GM13976 (cell line): ENCODE measurements at regions not wholly inside any gene's neighbourhood (a gene's known extent, or its start where the extent isn't known, plus 50 kb on each side); places are given as distances from the start of the nearest gene placed in this dataset.
"Not testable (repeated sequence)": the region's sequence is repeated elsewhere in the genome, so short reads cannot be mapped to it uniquely, and the experiment has no call there.

Experiments
- DNase-seq: peaks from one replicate; pipeline ENCODE4 v3.0.0; 2012; ENCODE audit warnings: low spot score
- in situ Hi-C: fragments of 300-500 bp; cut with MboI; formaldehyde crosslinking; loops from one replicate; pipeline ENCODE4 v1.12.0; 2022; ENCODE audit warnings: low sequenced_read_pairs, mixed read lengths, inconsistent platforms; ENCODE audit not compliant: unreplicated experiment
- TF ChIP-seq, protein P1 (sequence below): IDR thresholded peaks from 2 replicates; pipeline ENCODE4 v1.5.1; 2012; ENCODE audit warnings: borderline replicate concordance, mild to moderate bottlenecking; ENCODE audit not compliant: insufficient read depth; ENCODE audit errors: extremely low read depth, missing control alignments, control extremely low read depth

DNA sequence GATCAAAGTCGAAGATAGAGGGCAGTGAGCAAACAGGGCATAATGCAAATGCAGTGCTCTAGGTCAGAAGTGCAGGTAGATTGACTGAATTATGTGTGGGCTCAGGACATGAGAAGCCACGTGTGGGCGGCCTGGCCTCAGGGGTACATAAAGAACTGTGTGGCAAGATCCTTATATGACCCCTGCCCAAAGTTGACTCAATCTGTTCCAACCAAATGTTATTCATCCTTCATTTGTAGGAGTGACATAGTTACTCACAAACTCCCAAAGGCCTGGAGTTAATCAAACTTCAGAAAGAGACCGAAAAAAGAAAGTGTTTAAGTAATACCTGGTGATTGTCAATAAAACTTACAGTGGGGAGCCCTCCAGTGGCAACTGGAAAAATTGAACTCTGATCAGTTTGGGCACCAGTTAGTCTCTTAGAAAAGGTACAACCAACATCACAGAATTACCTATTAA, 150.4 kb upstream of the FAR2 start:
- TF ChIP-seq, protein P1, sequence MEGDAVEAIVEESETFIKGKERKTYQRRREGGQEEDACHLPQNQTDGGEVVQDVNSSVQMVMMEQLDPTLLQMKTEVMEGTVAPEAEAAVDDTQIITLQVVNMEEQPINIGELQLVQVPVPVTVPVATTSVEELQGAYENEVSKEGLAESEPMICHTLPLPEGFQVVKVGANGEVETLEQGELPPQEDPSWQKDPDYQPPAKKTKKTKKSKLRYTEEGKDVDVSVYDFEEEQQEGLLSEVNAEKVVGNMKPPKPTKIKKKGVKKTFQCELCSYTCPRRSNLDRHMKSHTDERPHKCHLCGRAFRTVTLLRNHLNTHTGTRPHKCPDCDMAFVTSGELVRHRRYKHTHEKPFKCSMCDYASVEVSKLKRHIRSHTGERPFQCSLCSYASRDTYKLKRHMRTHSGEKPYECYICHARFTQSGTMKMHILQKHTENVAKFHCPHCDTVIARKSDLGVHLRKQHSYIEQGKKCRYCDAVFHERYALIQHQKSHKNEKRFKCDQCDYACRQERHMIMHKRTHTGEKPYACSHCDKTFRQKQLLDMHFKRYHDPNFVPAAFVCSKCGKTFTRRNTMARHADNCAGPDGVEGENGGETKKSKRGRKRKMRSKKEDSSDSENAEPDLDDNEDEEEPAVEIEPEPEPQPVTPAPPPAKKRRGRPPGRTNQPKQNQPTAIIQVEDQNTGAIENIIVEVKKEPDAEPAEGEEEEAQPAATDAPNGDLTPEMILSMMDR: no peak
- in situ Hi-C loops: no loop called here
- DNase-seq: peak; percentile 9

DNA sequence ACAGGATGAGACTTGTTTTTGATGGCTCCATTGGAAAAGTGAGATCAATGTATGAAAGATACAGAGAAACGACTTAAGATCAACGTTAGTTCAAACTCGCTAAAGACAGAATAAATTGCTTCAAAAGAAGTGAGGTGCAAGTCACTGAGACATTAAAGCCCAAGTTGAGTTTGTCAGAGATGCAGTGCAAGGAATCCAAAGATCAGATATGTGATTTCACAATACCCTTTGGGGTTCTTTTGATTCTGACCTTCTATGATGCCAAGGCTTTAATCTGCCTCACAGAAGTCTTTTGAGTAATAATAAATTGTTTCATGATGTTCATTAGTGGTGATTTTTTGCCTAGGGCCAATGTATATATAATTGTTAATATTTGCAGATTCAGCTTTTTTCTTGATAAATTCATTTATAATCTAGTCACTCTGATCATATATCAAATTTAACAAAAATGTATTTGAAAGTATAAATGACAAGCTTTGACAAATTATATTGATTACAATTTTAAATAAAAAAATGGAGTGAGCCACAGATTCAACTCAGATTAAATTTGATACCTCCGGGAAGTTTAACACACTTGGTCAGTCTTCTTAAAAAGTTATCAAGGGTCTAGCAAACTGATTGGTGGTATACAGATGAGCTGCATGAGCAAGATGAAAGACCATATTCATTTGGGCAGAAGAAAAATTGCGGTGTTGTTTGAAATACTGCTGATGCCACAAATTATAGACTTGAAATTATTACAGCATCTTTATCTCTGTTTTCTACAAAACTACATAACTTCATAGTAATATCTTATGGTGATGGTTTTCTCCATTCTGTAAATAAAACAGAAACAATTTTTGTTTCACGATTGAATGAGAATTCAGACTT, 144.8 kb upstream of the FAR2 start:
- no peak for DNase-seq
- in situ Hi-C loops: no loop called here
- TF ChIP-seq, protein P1: no peak

DNA sequence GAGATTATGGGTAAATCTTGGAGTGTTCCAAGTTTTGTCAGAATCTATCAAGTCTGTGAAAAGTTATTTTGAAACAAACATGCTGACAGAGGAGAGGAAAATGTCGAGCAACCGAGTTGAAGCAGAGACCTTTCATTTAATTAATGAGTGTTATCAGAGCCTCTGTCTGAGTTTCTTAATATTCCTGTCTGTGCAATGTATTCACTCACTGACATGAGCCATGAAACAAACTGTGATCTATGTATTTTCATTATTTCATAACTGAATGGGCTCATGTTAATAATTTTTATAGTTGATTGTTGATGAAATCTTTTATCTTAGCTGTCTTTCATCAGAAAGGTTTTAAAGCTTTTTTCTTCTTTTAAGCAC, 144.2 kb upstream of the FAR2 start:
- in situ Hi-C loops: no loop called here
- TF ChIP-seq, protein P1: no peak
- no peak for DNase-seq

DNA sequence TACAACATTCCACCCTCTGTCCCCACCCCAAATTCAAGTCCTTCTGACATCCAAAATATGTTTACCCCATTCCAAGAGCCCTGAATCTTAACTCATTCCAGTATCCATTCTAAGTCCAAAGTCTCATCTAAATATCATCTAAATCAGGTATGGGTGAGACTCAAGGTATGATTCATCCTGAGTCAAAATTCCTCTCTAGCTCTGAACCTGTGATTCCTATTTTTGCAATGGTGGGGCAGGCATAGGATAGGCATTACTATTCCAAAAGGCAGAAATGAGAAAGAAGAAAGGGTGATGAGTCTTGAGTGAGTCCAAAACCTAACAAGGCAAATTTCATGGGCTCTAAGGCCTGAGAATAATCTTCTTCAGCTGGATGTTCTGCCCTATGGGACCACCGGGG, 140.3 kb upstream of the FAR2 start:
- no peak for DNase-seq
- TF ChIP-seq, protein P1: no peak
- in situ Hi-C loops: no loop called here

DNA sequence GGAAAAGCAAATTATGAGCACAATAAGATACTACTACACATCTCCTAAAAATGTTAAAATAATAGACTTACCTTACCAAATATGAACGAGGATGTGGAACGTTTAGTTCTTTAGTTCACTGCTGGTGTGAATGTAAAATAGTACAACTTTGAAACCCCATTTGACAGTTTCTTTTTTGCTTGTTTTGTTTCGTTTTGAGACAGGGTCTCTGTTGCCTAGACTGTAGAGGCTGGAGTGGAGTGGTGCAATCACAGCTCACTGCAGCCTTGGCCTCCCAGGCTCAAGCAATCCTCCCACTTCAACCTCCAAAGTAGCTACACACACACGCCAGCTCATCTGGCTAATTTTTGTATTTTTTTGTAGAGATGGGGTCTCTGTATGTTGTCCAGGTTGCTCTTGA, 136.4 kb upstream of the FAR2 start:
- no peak for DNase-seq
- in situ Hi-C loops: no loop called here
- TF ChIP-seq, protein P1: no peak

DNA sequence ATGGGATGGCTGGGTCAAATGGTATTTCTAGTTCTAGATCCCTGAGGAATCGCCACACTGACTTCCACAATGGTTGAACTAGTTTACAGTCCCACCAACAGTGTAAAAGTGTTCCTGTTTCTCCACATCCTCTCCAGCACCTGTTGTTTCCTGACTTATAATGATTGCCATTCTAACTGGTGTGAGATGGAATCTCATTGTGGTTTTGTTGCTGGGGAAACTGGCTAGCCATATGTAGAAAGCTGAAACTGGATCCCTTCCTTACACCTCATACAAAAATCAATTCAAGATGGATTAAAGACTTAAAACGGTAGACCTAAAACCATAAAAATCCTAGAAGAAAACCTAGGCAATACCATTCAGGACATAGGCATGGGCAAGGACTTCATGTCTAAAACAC, 131.5 kb upstream of the FAR2 start:
- DNase-seq, in situ Hi-C loops: not testable (repeated sequence)

DNA sequence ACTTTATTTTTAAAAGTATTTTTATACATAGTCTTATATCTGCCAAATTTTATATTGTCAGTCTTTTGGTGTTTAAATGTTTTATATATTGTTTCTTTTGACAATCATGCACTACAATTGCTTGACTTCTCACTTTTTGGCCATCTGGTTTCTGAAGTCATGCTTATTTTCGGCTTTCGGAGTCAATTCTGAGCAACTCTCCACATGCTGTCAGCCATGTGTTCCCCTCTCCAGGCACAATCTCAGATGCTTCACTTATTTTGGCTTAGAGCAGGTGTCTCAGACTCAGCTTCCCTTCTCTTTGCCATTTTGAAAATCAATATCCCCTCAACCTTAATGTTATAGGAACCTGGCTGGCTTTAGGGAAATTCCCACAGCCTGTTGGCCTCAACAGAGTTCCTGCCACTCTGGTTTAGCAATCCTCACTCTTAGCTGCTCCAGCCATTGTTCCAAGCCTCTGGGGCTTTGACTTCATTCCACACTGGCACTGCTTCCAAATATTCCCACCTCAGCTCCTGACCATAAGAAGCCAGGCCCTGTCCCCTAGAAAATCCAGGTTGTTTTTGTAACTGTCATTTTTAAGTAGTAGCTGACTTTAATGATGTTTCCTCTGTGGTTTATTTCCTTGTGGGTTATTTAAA, 125.5 kb upstream of the FAR2 start:
- TF ChIP-seq, protein P1: no peak
- in situ Hi-C loops: no loop called here
- DNase-seq: no peak
